SW 1271 (cell line): ENCODE measurements at regions not wholly inside any gene's neighbourhood (a gene's known extent, or its start where the extent isn't known, plus 50 kb on each side); places are given as distances from the start of the nearest gene placed in this dataset.

Experiments used
- DNase-seq, 2 experiments: peaks; one replicate each; lab custom pipeline; 2025; lab: John Stamatoyannopoulos, UW

GRCh38 chr12:115506822-115507559, 770.5 kb downstream of the MED13L start:
- DNase-seq = no peak

GRCh38 chr12:115504306-115505290, 772.9 kb downstream of the MED13L start:
- DNase-seq = no peak

GRCh38 chr12:115500872-115501271, 776.6 kb downstream of the MED13L start:
- DNase-seq = no peak

GRCh38 chr12:115495300-115495699, 782.2 kb downstream of the MED13L start:
- DNase-seq = no peak

GRCh38 chr12:115492553-115492952, 784.9 kb downstream of the MED13L start:
- no peak for DNase-seq

GRCh38 chr12:115491511-115492250, 785.8 kb downstream of the MED13L start:
- no peak for DNase-seq

- DNase-seq = no peak
Observed at GRCh38 chr12:115489253-115489652, 788.2 kb downstream of the MED13L start.

- no peak for DNase-seq
Observed at GRCh38 chr12:115485967-115486366, 791.5 kb downstream of the MED13L start.

- no peak for DNase-seq
Observed at GRCh38 chr12:115485503-115485902, 792.0 kb downstream of the MED13L start.

GRCh38 chr12:115482943-115483342, 794.5 kb downstream of the MED13L start:
- DNase-seq = no peak

GRCh38 chr12:115481141-115481540, 796.4 kb downstream of the MED13L start:
- no peak for DNase-seq

- no peak for DNase-seq
Observed at GRCh38 chr12:115478505-115478904, 794.5 kb upstream of the TBX3 start.

- DNase-seq = no peak
Observed at GRCh38 chr12:115474539-115475353, 790.8 kb upstream of the TBX3 start.

GRCh38 chr12:115473257-115473956, 789.4 kb upstream of the TBX3 start:
- DNase-seq = no peak

- DNase-seq = no peak
Observed at GRCh38 chr12:115472852-115473251, 788.9 kb upstream of the TBX3 start.

GRCh38 chr12:115470977-115471376, 787.0 kb upstream of the TBX3 start:
- DNase-seq = no peak

GRCh38 chr12:115470526-115470925, 786.6 kb upstream of the TBX3 start:
- DNase-seq = no peak

- no peak for DNase-seq
Observed at GRCh38 chr12:115468087-115468510, 784.1 kb upstream of the TBX3 start.

- no peak for DNase-seq
Observed at GRCh38 chr12:115467531-115467930, 783.6 kb upstream of the TBX3 start.

- DNase-seq = no peak
Observed at GRCh38 chr12:115466076-115466475, 782.1 kb upstream of the TBX3 start.

GRCh38 chr12:115464661-115465060, 780.7 kb upstream of the TBX3 start:
- no peak for DNase-seq
